SK-MEL-5 (cell line): ENCODE measurements at regions not wholly inside any gene's neighbourhood (a gene's known extent, or its start where the extent isn't known, plus 50 kb on each side); places are given as distances from the start of the nearest gene placed in this dataset.
"Not testable (repeated sequence)": the region's sequence is repeated elsewhere in the genome, so short reads cannot be mapped to it uniquely, and the experiment has no call there.

ENCODE experiments used
- DNase-seq: peaks from one replicate; pipeline ENCODE4 v3.0.0-alpha.2; 2016; ENCODE audit warnings: low read depth, low spot score
- in situ Hi-C: cut with HindIII; loops from 2 replicates; pipeline ENCODE4 v1.10.0; 2016; ENCODE audit warnings: low sequenced_read_pairs, high pct_unique_total_duplicates, low pct_unique_long_range_greater_than_20kb

DNA sequence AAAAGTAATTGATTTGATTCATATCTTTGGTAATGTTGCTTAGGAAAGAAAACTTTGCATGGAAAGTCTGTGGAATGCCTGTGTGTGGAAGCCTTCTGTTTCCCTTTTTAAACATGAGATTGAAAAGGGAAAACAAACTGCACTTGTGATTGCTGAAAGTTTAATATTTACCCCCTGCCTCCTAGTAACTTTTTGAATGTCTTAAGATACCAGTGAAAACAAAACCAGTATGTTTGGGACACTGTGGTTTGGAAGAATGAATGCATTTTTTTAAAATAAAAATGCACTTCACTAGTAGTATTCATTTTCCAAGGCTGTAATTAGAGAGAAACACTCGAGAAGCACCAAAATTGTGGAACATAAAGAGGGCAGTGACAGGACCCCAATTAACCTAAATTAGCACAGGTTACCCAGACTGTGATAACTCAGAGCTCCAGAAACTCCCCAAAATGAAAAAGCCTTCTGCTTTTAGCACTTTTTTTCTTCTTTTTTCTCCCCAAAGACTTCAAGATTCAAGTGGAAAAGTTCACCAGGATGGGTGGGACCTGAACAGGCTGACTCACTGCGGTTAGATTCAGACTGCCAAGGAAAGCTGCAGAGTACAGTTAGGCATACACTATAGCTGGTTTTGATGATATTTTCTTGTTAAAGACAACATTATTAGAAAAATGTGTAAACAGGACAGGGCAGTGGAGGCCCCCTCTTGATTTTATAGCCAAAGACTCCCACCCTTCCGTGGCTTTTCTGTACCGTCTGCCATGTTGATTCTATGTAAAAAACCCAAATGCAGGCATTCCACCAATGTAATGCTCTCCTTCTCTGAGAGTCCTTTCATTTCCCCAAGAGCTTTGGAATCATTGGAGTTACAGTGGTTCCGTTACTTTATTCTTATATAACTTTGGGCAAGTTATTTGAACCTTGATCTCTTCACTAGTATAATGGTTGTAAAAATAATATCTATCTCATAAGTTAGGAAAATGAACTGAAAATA, 88.6 kb upstream of the NBPF26 start:
- in situ Hi-C loops, DNase-seq: not testable (repeated sequence)

DNA sequence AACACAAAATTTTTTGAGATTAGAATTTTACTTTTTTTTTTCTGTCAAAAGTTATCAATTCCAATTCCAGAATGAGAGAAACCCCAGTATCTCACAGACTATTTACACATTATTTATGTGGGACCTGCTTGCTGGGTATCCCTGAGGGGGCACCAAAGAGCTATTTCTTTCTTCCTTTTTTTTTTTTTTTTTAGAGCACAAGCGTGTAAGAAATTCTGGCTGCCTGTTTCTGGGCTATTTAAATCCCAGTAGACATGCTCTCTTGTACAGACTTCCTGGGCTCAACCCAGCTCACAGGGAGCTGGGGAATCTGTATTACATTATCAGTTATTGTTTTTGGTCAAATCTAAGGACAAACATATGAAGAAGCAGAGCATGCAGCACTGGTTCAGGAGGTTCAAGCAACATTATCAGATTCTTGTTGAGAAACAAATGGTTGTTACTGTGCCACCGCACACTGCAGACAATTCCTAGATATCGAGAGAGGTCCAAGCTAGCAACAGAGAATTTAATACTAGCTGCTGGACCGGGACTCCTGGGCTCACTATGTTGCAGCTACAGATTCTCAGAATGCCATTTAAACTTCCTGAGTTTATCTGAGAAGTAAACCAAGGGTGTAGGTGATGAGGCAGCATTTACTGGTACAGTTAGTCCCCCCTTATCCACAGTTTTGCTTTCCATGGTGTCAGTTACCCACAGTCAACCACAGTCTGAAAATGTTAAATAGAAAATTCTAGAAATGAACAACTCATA, 83.3 kb upstream of the NBPF26 start:
- DNase-seq, in situ Hi-C loops: not testable (repeated sequence)

DNA sequence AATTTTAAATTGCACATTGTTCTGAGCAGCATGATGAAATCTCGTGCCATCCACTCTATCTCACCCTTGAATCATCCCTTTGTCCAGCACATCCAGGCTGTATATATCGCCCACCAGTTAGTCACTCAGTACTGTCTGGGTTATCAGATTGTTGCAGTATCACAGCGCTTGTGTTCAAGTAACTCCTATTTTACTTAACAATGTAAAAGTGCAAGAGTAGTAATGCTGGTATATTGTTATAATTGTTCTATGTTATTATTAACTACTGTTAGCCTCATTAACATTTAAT, 82.8 kb upstream of the NBPF26 start:
- in situ Hi-C loops, DNase-seq: not testable (repeated sequence)

DNA sequence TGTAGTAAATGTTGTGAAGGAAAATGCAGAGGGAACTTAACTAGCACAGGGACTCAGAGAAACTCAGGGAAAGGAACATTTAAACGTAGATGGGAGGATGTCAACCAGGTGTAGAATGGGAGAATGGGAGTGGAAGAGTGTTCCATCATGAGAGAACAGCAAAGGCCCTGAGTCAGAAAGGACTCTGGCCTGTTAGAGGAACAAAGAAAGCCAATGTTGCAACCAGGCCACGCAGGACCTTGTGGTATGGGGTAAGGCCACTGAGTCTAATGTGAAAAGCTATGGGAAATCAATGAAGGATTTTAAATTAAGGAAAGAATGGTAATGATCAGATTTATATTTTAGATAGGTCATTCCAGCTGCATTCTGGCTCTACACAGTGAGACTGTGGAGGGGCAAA, 76.6 kb upstream of the NBPF26 start:
- DNase-seq, in situ Hi-C loops: not testable (repeated sequence)

DNA sequence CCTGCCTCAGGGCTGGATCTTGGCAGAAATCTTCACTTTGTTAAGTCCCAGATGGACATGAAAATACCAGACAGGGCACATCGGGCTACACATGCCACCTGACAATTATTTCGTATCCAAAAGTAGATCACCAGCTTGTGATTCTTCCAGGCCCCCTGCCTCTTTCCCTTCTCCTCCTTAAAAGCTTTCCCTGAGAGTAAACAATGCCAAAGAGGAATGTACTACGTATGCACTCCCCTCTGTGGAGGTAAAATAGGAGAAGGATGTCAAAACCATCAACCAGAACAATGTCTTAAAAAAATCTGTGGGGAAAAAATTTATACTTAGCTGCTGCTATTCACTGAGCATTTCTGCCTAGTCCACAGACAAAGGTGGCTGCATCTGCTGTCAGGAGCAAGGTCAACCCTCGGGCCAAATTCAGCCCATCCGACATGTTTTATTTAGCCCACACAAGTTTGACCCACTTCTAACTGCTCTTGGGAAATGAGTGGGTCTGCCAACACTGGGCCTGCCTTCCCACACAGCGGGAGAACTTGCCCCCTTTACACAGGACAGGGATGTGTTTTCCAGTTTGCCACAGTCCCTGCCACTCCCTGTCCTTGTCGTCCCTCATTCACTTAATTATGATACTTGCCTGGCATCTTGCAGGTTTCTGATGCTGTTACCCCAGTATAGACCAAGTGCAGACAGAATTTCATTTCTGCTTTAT, 74.7 kb upstream of the NBPF26 start:
- DNase-seq, in situ Hi-C loops: not testable (repeated sequence)

DNA sequence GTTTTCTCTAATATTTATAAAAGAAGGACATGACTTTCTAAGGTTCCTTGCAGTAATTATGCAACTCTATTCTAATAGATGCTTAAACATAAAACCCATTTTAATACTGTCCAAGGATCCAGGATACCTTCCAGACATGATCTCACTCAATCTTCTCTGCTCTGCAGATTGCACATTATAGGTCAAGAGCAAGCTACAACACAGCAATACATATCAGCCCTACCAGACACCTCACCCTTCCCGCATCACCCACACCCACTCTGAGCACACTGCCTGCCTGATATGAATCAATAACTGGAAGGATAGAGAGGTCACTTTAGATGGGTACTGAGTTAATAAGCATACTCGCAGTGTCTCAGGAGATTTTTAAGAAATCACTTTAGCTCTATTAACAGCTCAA, 74.0 kb upstream of the NBPF26 start:
- in situ Hi-C loops, result not testable (repeated sequence)

DNA sequence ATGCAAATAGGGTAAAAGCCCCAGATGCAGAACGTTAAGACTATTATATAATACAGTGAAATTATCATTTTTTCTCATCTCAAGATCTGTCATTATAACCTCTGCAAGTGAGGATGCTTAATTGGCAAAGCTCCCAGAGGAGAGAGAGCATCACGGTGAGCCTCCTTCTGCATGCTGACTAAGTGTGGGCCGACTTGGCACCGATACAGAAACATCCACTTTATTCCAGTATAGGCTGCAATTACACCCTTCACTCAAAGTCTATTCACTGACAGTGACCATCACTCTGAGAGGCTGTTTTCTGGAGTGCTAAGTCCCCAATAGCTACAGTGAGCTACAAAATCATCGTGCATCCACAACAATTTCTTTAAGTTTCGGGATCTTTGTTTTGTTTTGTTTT, 69.6 kb upstream of the NBPF26 start:
- in situ Hi-C loops, DNase-seq: not testable (repeated sequence)

More for the DNA sequence above, 74.0 kb upstream of the NBPF26 start:
- DNase-seq, result not testable (repeated sequence)

DNA sequence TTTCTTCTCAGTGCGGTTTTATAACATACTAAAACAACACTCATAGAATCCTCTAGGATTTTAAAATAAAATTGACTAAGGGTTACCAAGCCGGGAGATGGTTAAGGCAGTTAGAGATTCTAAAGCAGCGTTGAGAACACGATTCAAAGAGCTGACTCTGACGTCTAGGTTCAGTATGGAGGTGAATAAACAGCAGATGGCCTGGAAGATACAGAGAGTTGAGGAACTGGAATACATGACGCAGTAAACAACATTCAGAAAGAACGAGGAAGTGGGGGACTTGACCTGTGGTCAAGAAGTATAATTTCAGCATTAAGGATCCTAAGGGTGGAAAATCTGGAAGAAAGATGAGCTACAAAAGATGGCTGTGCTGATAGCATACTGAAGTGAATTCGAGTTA, 68.4 kb upstream of the NBPF26 start:
- DNase-seq, in situ Hi-C loops: not testable (repeated sequence)

DNA sequence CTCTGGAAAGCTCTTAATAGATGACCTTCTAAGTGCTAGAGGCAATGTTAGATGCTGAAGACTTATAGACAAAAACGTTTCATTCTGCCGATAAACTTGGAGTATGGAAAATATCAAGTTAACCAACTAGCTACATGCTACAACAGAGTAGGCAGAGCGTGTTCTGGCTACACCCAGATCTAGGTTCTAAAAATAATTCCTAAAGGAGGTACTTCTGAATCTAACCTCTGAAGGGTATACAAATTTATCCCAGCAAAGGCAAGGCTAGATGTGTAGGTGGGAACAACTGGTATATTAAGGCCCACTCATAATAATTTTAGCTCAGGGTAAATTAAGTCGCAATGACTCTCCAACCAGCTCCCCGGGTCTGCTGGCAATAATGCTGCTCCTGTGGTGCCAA, 67.6 kb upstream of the NBPF26 start:
- in situ Hi-C loops, DNase-seq: not testable (repeated sequence)

DNA sequence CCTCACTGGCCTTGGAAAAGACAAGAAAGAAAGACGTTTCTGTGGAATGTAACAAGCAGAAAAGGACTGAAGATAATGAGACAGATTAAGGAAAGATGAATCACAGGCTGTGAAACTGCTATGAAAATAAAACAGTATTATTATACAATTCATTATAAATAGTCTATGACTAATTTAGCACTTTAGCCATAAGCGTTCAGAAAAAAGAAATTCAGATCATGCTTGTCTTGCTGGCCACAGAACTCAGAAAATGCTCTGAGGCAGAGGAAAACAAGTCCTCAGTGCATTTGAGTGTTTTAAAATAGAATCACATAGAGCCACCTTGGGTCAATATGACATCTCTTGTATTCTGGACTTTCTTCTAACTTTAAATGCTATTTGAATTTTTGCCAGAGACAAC, 65.9 kb upstream of the NBPF26 start:
- in situ Hi-C loops, result not testable (repeated sequence)

DNA sequence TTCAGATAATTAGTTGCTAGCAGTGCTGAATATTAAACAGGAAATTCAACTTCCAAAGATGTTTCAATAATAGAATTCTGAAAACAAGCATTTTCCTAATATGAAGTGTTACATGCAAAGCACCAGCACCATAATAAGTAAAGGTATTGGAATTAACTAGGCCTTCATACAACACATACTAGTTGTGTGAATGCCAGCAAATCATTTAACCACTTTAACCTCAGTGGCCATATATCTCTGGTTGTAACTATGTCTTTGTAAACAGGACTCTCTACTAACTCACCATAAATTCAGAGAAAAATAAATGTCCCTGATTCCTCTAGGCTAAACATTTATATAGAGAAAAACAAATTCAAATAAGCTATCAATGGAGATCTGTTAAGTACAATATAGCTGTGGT, 65.1 kb upstream of the NBPF26 start:
- DNase-seq, in situ Hi-C loops: not testable (repeated sequence)

More for the DNA sequence above, 65.9 kb upstream of the NBPF26 start:
- DNase-seq, result not testable (repeated sequence)

DNA sequence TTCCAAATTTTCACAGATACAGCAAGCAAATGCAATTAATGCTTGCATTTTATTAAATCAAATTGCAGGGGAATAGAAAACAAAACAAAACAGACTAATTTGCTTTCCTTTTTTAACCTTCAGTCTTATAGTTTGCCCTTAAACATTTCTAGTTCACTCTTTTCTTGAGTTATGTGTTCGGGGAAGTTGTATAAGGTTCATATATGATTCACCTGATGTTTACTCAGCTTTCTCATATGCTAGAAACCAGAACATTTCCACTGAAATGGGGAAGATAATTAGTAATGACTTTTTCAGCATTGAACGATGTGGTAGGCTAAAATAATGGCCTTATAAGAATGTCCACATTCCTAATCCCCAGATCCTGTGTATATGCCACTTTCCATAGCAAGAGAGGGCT, 64.6 kb upstream of the NBPF26 start:
- in situ Hi-C loops, DNase-seq: not testable (repeated sequence)

DNA sequence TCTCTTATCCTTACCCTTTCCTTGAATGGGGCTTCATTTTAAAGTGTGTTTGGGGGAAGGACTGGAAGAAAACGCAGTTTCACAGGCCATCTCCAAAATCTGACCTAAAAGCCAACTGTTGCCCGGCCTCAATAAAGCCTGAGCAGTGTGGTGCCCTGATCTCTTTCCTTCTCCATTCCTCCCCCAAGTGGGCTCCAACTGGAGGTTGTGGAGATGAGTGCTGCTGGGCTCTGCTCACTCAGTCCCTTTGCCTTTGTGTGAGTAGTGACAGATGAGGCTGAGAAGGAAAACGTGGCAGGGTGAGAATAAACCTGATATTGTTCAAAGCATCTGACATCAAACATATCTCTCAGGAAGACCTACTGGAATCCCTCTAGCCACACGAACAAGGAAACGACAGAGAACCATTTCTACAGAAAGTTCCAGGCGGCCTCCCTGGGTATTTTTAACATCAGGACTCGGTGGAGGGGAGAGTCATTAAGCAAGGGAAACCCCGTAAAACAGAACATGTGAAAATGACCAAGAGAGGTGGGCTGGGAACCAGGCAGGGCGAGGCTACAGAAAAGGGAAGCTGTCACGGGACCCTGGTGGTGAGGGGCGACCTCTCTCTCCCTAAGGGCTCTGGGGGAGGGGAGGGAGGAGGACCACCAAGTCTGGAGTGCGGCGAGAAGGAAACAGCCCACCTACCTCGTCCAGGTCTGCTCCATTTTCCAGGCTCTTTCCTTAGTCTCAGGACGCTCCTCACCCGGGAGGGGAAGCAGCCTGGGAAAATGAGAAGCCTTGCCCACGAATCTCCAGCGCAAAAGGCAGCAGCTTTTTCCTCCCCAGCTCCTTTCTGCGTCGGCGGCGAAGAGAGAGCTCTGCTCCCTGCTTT, 59.1 kb upstream of the NBPF26 start:
- DNase-seq, in situ Hi-C loops: not testable (repeated sequence)

DNA sequence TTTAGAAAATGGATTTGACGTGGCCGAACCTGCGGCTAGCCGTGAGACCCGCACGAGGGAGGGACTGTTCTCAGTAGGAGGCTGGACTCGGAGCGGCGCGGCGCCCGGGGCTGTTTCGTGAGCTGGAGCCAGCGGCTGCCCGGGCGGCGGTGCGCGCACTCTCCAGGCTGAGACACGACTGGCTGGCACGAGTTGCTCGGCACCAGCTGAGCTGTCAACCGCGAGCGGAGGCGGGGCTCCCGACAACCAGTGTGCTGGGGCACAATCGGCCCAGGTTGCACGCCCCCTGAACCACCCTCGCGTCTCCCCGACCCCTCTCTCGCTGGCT, 58.5 kb upstream of the NBPF26 start:
- in situ Hi-C loops, DNase-seq: not testable (repeated sequence)

DNA sequence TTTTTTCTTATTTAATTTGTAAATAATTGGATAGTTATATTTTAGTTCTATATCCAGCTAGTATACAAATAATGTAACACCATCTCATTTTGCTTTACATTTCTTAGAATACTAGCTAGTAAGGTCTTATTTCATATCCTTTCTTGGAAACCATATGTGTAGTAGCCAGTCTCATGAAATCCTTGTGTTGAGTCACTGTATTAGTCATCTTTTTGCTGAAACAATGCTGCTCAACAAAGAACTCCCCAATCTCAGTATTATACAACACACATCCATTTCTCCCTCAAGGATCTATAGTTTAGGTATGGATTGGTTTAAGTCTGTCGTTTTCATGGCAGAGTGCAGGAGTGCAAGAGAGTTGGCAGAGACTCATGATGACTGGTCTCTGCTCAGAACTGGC, 55.6 kb upstream of the NBPF26 start:
- in situ Hi-C loops, result not testable (repeated sequence)

More for the DNA sequence above, 55.6 kb upstream of the NBPF26 start:
- not testable (repeated sequence) for DNase-seq
